Endothelial cell of umbilical vein (primary cell): ENCODE measurements at regions not wholly inside any gene's neighbourhood (a gene's known extent, or its start where the extent isn't known, plus 50 kb on each side); places are given as distances from the start of the nearest gene placed in this dataset.

Source experiments
- BruUV-seq: library from RNA; stranded (reverse); fragments of 400-500 nt; replicated peaks from 2 replicates; lab custom pipeline; 2021; lab: Mats Ljungman, UMichigan
- CTCF ChIA-PET: fragments of 300-600, 350-600 bp; sonication (Branson Sonifier 250); formaldehyde crosslinking; loops from one replicate; lab custom pipeline; 2021; ENCODE audit warnings: antibody characterized with exemption, inconsistent platforms; lab: Charles Lee
- POLR2A ChIA-PET: fragments of 300-600, 350-600 bp; sonication (Branson Sonifier 250); formaldehyde crosslinking; loops from one replicate; lab custom pipeline; 2021; ENCODE audit warnings: antibody characterized with exemption, inconsistent platforms; lab: Charles Lee
- DNase-seq: peaks from one replicate; pipeline ENCODE4 v3.0.0-alpha.2; 2011; ENCODE audit warnings: low read depth, low spot score
- FAIRE-seq: peaks from 2 replicates; lab custom pipeline; 2011; peaks lifted over from hg19 to GRCh38; lab: Jason Lieb, UNC
- H2AFZ ChIP-seq: 2 replicates; pipeline ENCODE4 v1.6.0; 2012; ENCODE audit warnings: low read depth, low read length, control low read depth, inconsistent platforms
- H3K27ac ChIP-seq: 2 replicates; pipeline ENCODE4 v1.5.1; 2011; ENCODE audit warnings: low read depth, mild to moderate bottlenecking, control low read depth, low read length, moderate library complexity; ENCODE audit not compliant: insufficient read depth
- H3K27me3 ChIP-seq, 2 experiments: 2 replicates each; pipeline versions ENCODE4 v1.6.0 to v1.6.1; 2011; ENCODE audit warnings: low read length in 2 of 2, mixed read lengths in 1 of 2; ENCODE audit not compliant: control insufficient read depth in 2 of 2, insufficient read depth in 2 of 2
- H3K36me3 ChIP-seq, 2 experiments: 2 replicates in 1 of 2; 3 replicates in 1 of 2; pipeline ENCODE4 v1.5.1; 2011; ENCODE audit warnings: low read length in 2 of 2, mild to moderate bottlenecking in 1 of 2, moderate library complexity in 1 of 2; ENCODE audit not compliant: control insufficient read depth in 2 of 2, insufficient read depth in 2 of 2; ENCODE audit errors: extremely low read depth in 1 of 2
- H3K4me1 ChIP-seq: 3 replicates; pipeline ENCODE4 v1.5.1; 2011; ENCODE audit warnings: mild to moderate bottlenecking, low read length; ENCODE audit not compliant: control insufficient read depth, insufficient read depth; ENCODE audit errors: extremely low read depth
- H3K4me2 ChIP-seq: 2 replicates; pipeline ENCODE4 v1.6.1; 2011; ENCODE audit warnings: low read length, control low read depth, mixed read lengths; ENCODE audit not compliant: insufficient read depth
- H3K4me3 ChIP-seq, 3 experiments: fragments of 200-600 bp in 1 of 3; sonication (generic), shearing (Covaris generic) in 1 of 3; replicated peaks in 1 of 3; 2 replicates each; pipeline ENCODE4 v1.5.1; 2011 to 2016; ENCODE audit warnings: control low read depth in 3 of 3, low read length in 3 of 3, mild to moderate bottlenecking in 2 of 3, inconsistent platforms in 1 of 3, low read depth in 1 of 3, moderate library complexity in 1 of 3; ENCODE audit not compliant: insufficient read depth in 1 of 3
- H3K79me2 ChIP-seq: 2 replicates; pipeline ENCODE4 v1.6.0; 2012; ENCODE audit warnings: low read length, inconsistent platforms; ENCODE audit not compliant: control insufficient read depth, insufficient read depth
- H3K9ac ChIP-seq: replicated peaks from 2 replicates; pipeline ENCODE3; 2011; ENCODE audit warnings: low read length, control low read depth; ENCODE audit not compliant: insufficient read depth; ENCODE audit errors: extremely low read depth
- H3K9me1 ChIP-seq: replicated peaks from 3 replicates; pipeline ENCODE4 v1.6.0; 2011; ENCODE audit warnings: mild to moderate bottlenecking, low read length; ENCODE audit not compliant: control insufficient read depth, insufficient read depth; ENCODE audit errors: extremely low read depth
- H3K9me3 ChIP-seq: replicated peaks from 2 replicates; pipeline ENCODE4 v1.5.1; 2012; ENCODE audit warnings: low read length, inconsistent platforms; ENCODE audit not compliant: control insufficient read depth, insufficient read depth
- H4K20me1 ChIP-seq: replicated peaks from 2 replicates; pipeline ENCODE3; 2011; ENCODE audit warnings: mild to moderate bottlenecking, low read length; ENCODE audit not compliant: control insufficient read depth, insufficient read depth; ENCODE audit errors: extremely low read depth
- CTCF ChIP-seq, 2 donors: IDR thresholded peaks; 1 replicate in 1 of 2; 2 replicates in 1 of 2; pipeline ENCODE4 v1.5.1; 2011; ENCODE audit warnings: low read length in 2 of 2, mild to moderate bottlenecking in 2 of 2, moderate library complexity in 2 of 2, control low read depth in 1 of 2, inconsistent platforms in 1 of 2, low read depth in 1 of 2; ENCODE audit not compliant: insufficient read depth in 1 of 2; ENCODE audit errors: extremely low read depth in 1 of 2
- EZH2 ChIP-seq: IDR thresholded peaks from 2 replicates; pipeline ENCODE4 v1.6.1; 2012; ENCODE audit warnings: borderline replicate concordance, low read depth, mild to moderate bottlenecking, moderate library complexity, low read length, inconsistent platforms; ENCODE audit not compliant: severe bottlenecking
- FOS ChIP-seq: IDR thresholded peaks from 2 replicates; pipeline ENCODE4 v1.6.1; 2011; ENCODE audit warnings: mild to moderate bottlenecking, low read length, moderate library complexity, borderline replicate concordance; ENCODE audit not compliant: insufficient read depth
- GATA2 ChIP-seq: IDR thresholded peaks from 2 replicates; pipeline ENCODE4 v1.7.0; 2011; ENCODE audit warnings: low read depth, mild to moderate bottlenecking, moderate library complexity, mixed read lengths, low read length; ENCODE audit not compliant: insufficient read length, insufficient read depth
- JUN ChIP-seq: IDR thresholded peaks from 2 replicates; pipeline ENCODE4 v1.6.1; 2011; ENCODE audit warnings: borderline replicate concordance, low read depth; ENCODE audit not compliant: insufficient read length, insufficient read depth
- MAX ChIP-seq: IDR thresholded peaks from 2 replicates; pipeline ENCODE4 v1.6.1; 2011; ENCODE audit not compliant: insufficient read depth, insufficient read length
- MYC ChIP-seq: IDR thresholded peaks from one replicate; pipeline ENCODE4 v1.6.1; 2011; ENCODE audit warnings: mild to moderate bottlenecking, low read depth, low read length
- POLR2A ChIP-seq: IDR thresholded peaks from 2 replicates; pipeline ENCODE4 v1.6.1; 2012; ENCODE audit warnings: low read depth, mild to moderate bottlenecking, control low read depth, low read length
- POLR2AphosphoS5 ChIP-seq: IDR thresholded peaks from 2 replicates; pipeline ENCODE4 v1.6.1; 2012; ENCODE audit warnings: low read depth, mild to moderate bottlenecking, control low read depth, low read length, moderate library complexity; ENCODE audit not compliant: insufficient read depth
- dilution Hi-C: fragments of 300-500 bp; cut with MboI; formaldehyde crosslinking; loops from one replicate; pipeline ENCODE4 v1.15.0; 2019; ENCODE audit warnings: low sequenced_read_pairs; ENCODE audit not compliant: extremely low pct_ligation_motif_present
- intact Hi-C: fragments of 100-400 bp; cut with micrococcal nuclease; formaldehyde crosslinking; loops from one replicate; pipeline ENCODE4 v1.10.0; 2022

GRCh38 chr1:224795591-224795990 lies 133.9 kb upstream of the DNAH14 start:
- no peaks in the 10 kb centered on the region for H3K9me3 ChIP-seq
- no peak overlapping the region for H3K27ac ChIP-seq
- DNase-seq: no peak
- H3K4me1 ChIP-seq: no peaks in the 10 kb centered on the region
- no peaks in the 10 kb centered on the region for H3K9me1 ChIP-seq
- BruUV-seq: no TSS peak
- no peaks in the 10 kb centered on the region for H3K36me3 ChIP-seq
- H3K4me2 ChIP-seq: no peak overlapping the region
- no peak overlapping the region for H3K4me3 ChIP-seq
- ChIA-PET POLR2A (no interaction called here), CTCF (no interaction called here)
- dilution Hi-C loops (no loop called here), intact Hi-C loops (loop anchor here (5.0 kb wide), 1 partner anchor 43 kb away; no protein-coding TSS in a partner anchor)
- no peak for FAIRE-seq
- no peaks in the 10 kb centered on the region for H3K79me2 ChIP-seq
- no peak overlapping the region for H2AFZ ChIP-seq
- no peak for TF ChIP-seq POLR2A
- no peak for TF ChIP-seq JUN
- no peak for TF ChIP-seq MYC
- TF ChIP-seq EZH2: no peak
- TF ChIP-seq FOS: no peak
- TF ChIP-seq GATA2: no peak
- TF ChIP-seq POLR2AphosphoS5: no peak
- no peak for TF ChIP-seq CTCF (IDR thresholded peaks at IDR 0.05; ENCODE audit: extremely low read depth in 1 of 2, insufficient read depth in 1 of 2, low read depth in 1 of 2, low read length in 2 of 2)
- TF ChIP-seq MAX: no peak
- H3K27me3 ChIP-seq: no peaks in the 10 kb centered on the region
- H4K20me1 ChIP-seq: no peaks in the 10 kb centered on the region
- no peak overlapping the region for H3K9ac ChIP-seq
